SK-N-SH treated with all-trans-retinoic acid at 6 μM for 48 hours (cell line): ENCODE measurements at regions not wholly inside any gene's neighbourhood (a gene's known extent, or its start where the extent isn't known, plus 50 kb on each side); places are given as distances from the start of the nearest gene placed in this dataset.

Experiments used
- CSDC2 ChIP-seq: fragments of 250-450 bp; sonication (Bioruptor Pico); IDR thresholded peaks from 2 replicates; pipeline ENCODE4 v1.5.0; 2020; ENCODE audit warnings: mild to moderate bottlenecking, moderate library complexity
- OSR1 ChIP-seq: fragments of 250-450 bp; sonication (Bioruptor Pico); IDR thresholded peaks from 2 replicates; pipeline ENCODE4 v1.8.0; 2022; ENCODE audit warnings: moderate library complexity, mild to moderate bottlenecking, inconsistent platforms
- RARB ChIP-seq: fragments of 250-450 bp; sonication (Bioruptor Pico); IDR thresholded peaks from 2 replicates; pipeline ENCODE4 v1.8.0; 2021; ENCODE audit warnings: mild to moderate bottlenecking, moderate library complexity
- TF ChIP-seq, protein P1 (sequence below): fragments of 250-450 bp; sonication (Bioruptor Pico); IDR thresholded peaks from 2 replicates; pipeline ENCODE4 v1.5.1; 2020; ENCODE audit warnings: low read depth, mild to moderate bottlenecking, moderate library complexity

DNA sequence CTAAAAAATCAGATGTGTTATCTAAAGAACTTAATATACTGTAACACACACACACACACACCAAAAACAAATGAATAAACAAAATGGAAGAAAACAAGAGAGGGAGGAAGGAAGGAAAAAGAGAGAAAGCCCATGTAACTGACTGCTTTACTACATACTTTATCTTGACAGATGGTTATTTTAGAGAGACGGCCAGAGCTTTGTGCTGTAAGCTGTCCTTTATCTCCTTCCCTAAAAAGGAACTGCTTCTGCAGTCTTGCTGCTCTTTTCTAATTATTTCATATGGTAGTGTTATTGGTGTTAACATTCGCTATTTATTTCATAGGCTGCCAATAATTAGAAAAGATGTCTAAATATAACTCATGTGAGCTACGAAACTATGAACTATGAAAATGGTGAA lies 1384.6 kb downstream of the MRPL39 start:
- TF ChIP-seq OSR1 (CRISPR knock-in tag): no peak
- TF ChIP-seq, protein P1, sequence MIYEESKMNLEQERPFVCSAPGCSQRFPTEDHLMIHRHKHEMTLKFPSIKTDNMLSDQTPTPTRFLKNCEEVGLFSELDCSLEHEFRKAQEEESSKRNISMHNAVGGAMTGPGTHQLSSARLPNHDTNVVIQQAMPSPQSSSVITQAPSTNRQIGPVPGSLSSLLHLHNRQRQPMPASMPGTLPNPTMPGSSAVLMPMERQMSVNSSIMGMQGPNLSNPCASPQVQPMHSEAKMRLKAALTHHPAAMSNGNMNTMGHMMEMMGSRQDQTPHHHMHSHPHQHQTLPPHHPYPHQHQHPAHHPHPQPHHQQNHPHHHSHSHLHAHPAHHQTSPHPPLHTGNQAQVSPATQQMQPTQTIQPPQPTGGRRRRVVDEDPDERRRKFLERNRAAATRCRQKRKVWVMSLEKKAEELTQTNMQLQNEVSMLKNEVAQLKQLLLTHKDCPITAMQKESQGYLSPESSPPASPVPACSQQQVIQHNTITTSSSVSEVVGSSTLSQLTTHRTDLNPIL (CRISPR knock-in tag): no peak
- no peak for TF ChIP-seq CSDC2 (CRISPR knock-in tag)
- TF ChIP-seq RARB (CRISPR knock-in tag): no peak
